Right atrium auricular region (tissue), 2 donors: ENCODE measurements at regions not wholly inside any gene's neighbourhood (a gene's known extent, or its start where the extent isn't known, plus 50 kb on each side); places are given as distances from the start of the nearest gene placed in this dataset.

Source experiments
- DNase-seq: peaks from one replicate; pipeline ENCODE4 v3.0.0-alpha.2; 2019; ENCODE audit warnings: low spot score
- H3K27ac ChIP-seq, 2 donors: fragments of 200-600 bp; sonication (generic); 1 replicate in 1 of 2; 2 replicates in 1 of 2; pipeline ENCODE4 v1.5.1; 2016 to 2019
- H3K27me3 ChIP-seq, 2 donors: fragments of 200-600 bp; sonication (generic); one replicate each; pipeline versions ENCODE4 v1.5.1 to v1.6.0; 2017 to 2019
- H3K36me3 ChIP-seq: fragments of 200-600 bp; sonication (generic); one replicate; pipeline ENCODE4 v1.5.1; 2016
- H3K4me1 ChIP-seq, 2 donors: fragments of 200-600 bp; sonication (generic); one replicate each; pipeline versions ENCODE4 v1.5.1 to v1.6.0; 2017 to 2019
- H3K4me3 ChIP-seq, 2 donors: fragments of 200-600 bp; sonication (generic); 1 replicate in 1 of 2; 2 replicates in 1 of 2; pipeline ENCODE4 v1.5.1; 2017 to 2019; ENCODE audit warnings: mild to moderate bottlenecking in 1 of 2, moderate library complexity in 1 of 2
- H3K9me3 ChIP-seq, 2 donors: fragments of 200-600 bp; sonication (generic); one replicate each; pipeline ENCODE4 v1.5.1; 2019
- CTCF ChIP-seq, 2 donors: fragments of 200-600 bp; sonication (generic); IDR thresholded peaks; one replicate each; pipeline ENCODE4 v1.5.1; 2019; ENCODE audit warnings: antibody characterized with exemption in 2 of 2

- no peaks in the 10 kb centered on the region for H3K9me3 ChIP-seq
- no peak overlapping the region for H3K4me3 ChIP-seq
- H3K4me1 ChIP-seq = peaks cover 0 to 5% of the 10 kb centered on the region in 2 donors
- TF ChIP-seq CTCF (IDR thresholded peaks at IDR 0.05) = no peak
- no peak for DNase-seq
- no peak overlapping the region for H3K27ac ChIP-seq
- H3K27me3 ChIP-seq = no peaks in the 10 kb centered on the region
- no peaks in the 10 kb centered on the region for H3K36me3 ChIP-seq
Observed at GRCh38 chr2:19706332-19706731, 195.5 kb downstream of the TTC32 start.

DNA sequence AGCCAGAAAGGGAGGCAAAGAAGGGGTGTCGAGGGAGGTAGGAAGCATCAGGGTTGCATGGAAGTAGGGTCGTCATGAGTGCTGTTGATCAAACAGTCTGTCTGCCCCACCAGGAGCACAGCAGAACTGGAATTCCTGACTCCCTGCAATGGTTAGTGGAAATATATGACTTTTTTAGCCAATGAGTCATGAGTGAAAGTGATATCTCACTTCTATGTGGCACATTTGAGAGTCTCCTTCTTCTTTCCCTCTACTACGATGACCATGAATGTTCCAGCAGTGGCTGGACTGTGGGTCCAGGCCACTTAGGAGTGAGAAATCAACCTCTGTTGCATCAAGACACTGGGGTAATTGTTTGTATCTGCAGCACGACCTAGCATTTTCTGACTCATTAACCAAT, 199.5 kb downstream of the TTC32 start:
- DNase-seq = no peak
- Histone ChIP-seq H3K36me3 (no peaks in the 10 kb centered on the region), H3K4me3 (no peak overlapping the region), H3K27me3 (no peaks in the 10 kb centered on the region), H3K27ac (no peak overlapping the region), H3K4me1 (no peaks in the 10 kb centered on the region), H3K9me3 (peaks cover 0 to 10% of the 10 kb centered on the region in 2 donors)
- TF ChIP-seq CTCF (IDR thresholded peaks at IDR 0.05) = no peak

DNA sequence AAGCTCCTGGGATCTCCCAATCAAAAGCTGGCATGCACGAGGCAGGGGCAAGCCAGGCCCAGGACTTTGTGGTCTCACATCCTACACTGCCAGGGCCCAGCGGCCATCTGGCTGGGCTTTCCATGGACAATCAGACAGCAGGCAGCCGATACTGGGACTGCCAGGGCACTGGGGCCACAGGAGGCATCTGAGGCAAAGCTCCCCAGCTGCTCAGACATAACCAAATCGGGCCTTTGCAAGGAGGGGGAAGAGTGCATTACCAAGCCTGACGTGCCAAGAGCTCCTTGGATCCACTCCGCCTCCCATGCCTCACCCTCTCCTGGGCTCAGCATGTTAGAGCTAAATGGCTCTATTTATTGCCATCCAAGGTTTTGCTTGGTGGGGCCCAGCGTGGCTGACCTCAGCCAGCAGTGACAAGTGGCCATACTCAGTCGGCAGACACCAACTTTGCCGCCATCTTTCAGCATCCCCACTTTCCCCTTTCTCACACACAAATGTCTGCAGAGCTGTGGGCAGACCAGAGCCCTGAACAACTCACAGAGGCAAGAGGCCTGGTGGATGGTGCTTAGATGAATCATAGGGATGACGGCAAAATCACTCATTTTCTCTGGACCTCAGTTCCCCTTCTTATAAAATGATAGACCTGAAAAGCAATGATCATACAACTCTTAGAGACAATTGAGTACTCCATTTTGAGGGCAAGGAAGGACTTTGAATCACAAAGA, 200.8 kb downstream of the TTC32 start:
- no peak for DNase-seq
- no peaks in the 10 kb centered on the region for H3K27me3 ChIP-seq
- no peaks in the 10 kb centered on the region for H3K36me3 ChIP-seq
- peaks cover 0 to 21% of the 10 kb centered on the region in 2 donors for H3K9me3 ChIP-seq
- H3K4me1 ChIP-seq = no peaks in the 10 kb centered on the region
- TF ChIP-seq CTCF (IDR thresholded peaks at IDR 0.05) = no peak
- H3K4me3 ChIP-seq = no peak overlapping the region
- H3K27ac ChIP-seq = no peak overlapping the region

- H3K4me1 ChIP-seq = no peaks in the 10 kb centered on the region
- H3K9me3 ChIP-seq = peaks cover 0 to 21% of the 10 kb centered on the region in 2 donors
- no peak overlapping the region for H3K4me3 ChIP-seq
- TF ChIP-seq CTCF (IDR thresholded peaks at IDR 0.05) = no peak
- H3K27ac ChIP-seq = no peak overlapping the region
- no peaks in the 10 kb centered on the region for H3K36me3 ChIP-seq
- DNase-seq = no peak
- H3K27me3 ChIP-seq = no peaks in the 10 kb centered on the region
Observed at GRCh38 chr2:19697131-19697530, 204.7 kb downstream of the TTC32 start.

DNA sequence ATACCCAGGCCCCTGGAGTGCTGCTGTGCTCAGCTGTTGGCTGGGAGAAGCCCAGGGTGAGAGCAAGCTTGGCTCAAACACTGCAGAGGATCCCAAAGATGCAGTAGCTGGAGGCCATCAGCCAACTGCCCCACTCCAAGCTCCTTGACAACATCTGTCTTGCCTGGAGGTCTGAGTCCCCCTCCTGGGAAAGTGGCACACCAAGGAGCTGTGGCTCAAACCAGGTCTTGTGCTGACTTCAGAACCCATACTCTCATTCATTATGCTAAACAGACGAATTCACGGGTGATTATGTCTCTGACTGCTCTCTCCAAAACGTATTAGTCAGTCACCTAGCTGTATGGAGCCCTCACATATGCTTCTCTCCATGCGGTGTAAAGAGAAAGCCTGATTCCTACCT, 206.1 kb downstream of the TTC32 start:
- DNase-seq = no peak
- Histone ChIP-seq H3K4me3 (no peak overlapping the region), H3K4me1 (no peaks in the 10 kb centered on the region), H3K27me3 (no peaks in the 10 kb centered on the region), H3K9me3 (peaks cover 0 to 21% of the 10 kb centered on the region in 2 donors), H3K36me3 (no peaks in the 10 kb centered on the region), H3K27ac (no peak overlapping the region)
- no peak for TF ChIP-seq CTCF (IDR thresholded peaks at IDR 0.05)

DNA sequence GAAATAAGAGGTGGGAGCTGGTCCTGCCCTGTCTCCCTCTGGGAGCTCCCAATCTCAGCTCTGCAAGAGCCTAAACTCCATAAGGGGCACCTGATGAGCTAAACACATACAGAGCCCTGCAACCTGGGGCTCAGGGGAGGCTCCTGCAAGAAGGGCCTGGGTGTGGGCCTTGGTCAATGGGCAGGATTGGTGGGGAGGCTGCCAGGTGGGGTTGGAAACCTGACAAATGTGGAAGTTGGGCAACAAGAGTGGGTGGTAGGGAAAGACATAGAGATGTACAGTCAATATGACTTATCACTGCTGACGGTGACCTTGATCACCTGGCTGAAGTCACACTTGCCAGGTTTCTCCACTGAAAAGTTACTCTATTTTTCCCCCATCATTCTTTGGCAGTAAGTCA, 209.9 kb downstream of the TTC32 start:
- Histone ChIP-seq H3K36me3 (no peaks in the 10 kb centered on the region), H3K27me3 (no peaks in the 10 kb centered on the region), H3K4me3 (no peak overlapping the region), H3K9me3 (peaks cover 0 to 8% of the 10 kb centered on the region in 2 donors), H3K27ac (no peak overlapping the region), H3K4me1 (peaks cover 0 to 8% of the 10 kb centered on the region in 2 donors)
- no peak for TF ChIP-seq CTCF (IDR thresholded peaks at IDR 0.05)
- no peak for DNase-seq
